HPDE6-E6E7 (cell line): ENCODE measurements at regions not wholly inside any gene's neighbourhood (a gene's known extent, or its start where the extent isn't known, plus 50 kb on each side); places are given as distances from the start of the nearest gene placed in this dataset.

ENCODE experiments used
- DNase-seq: peaks from one replicate; pipeline ENCODE4 v3.0.0; 2011; ENCODE audit warnings: missing footprints; ENCODE audit errors: extremely low spot score

- no peak for DNase-seq
Measured at GRCh38 chr1:69425871-69426270, 141.9 kb upstream of the LRRC7 start.

GRCh38 chr1:69426401-69426800, 141.3 kb upstream of the LRRC7 start:
- no peak for DNase-seq

- peak; percentile 11 for DNase-seq
Measured at GRCh38 chr1:69433073-69433472, 134.6 kb upstream of the LRRC7 start.

- no peak for DNase-seq
Measured at GRCh38 chr1:69436151-69436550, 131.6 kb upstream of the LRRC7 start.

GRCh38 chr1:69438056-69438795, 129.5 kb upstream of the LRRC7 start:
- DNase-seq = no peak

GRCh38 chr1:69441496-69441895, 126.2 kb upstream of the LRRC7 start:
- no peak for DNase-seq

GRCh38 chr1:69451196-69451595, 116.5 kb upstream of the LRRC7 start:
- no peak for DNase-seq

GRCh38 chr1:69455718-69456117, 112.0 kb upstream of the LRRC7 start:
- no peak for DNase-seq

- DNase-seq = no peak
Measured at GRCh38 chr1:69459244-69459643, 108.5 kb upstream of the LRRC7 start.

GRCh38 chr1:69475021-69475420, 92.7 kb upstream of the LRRC7 start:
- DNase-seq = no peak

GRCh38 chr1:69479734-69480133, 88.0 kb upstream of the LRRC7 start:
- DNase-seq = no peak

GRCh38 chr1:69483246-69483645, 84.5 kb upstream of the LRRC7 start:
- no peak for DNase-seq

- DNase-seq = no peak
Measured at GRCh38 chr1:69485616-69486015, 82.1 kb upstream of the LRRC7 start.

GRCh38 chr1:69491416-69491815, 76.3 kb upstream of the LRRC7 start:
- DNase-seq = no peak

- DNase-seq = no peak
Measured at GRCh38 chr1:69492286-69492685, 75.4 kb upstream of the LRRC7 start.

GRCh38 chr1:69494221-69494620, 73.5 kb upstream of the LRRC7 start:
- DNase-seq = peak; percentile 36

GRCh38 chr1:69497441-69498221, 70.1 kb upstream of the LRRC7 start:
- DNase-seq = no peak

- no peak for DNase-seq
Measured at GRCh38 chr1:69498711-69499110, 69.0 kb upstream of the LRRC7 start.

GRCh38 chr1:69499203-69499803, 68.4 kb upstream of the LRRC7 start:
- DNase-seq = no peak

- no peak for DNase-seq
Measured at GRCh38 chr1:69502991-69503390, 64.7 kb upstream of the LRRC7 start.

- DNase-seq = no peak
Measured at GRCh38 chr1:69504730-69505252, 62.9 kb upstream of the LRRC7 start.

GRCh38 chr1:69506311-69506710, 61.4 kb upstream of the LRRC7 start:
- no peak for DNase-seq

GRCh38 chr1:69506721-69507120, 61.0 kb upstream of the LRRC7 start:
- no peak for DNase-seq
